ENCODE measurements at regions not wholly inside any gene's neighbourhood (a gene's known extent, or its start where the extent isn't known, plus 50 kb on each side); places are given as distances from the start of the nearest gene placed in this dataset.

DNA sequence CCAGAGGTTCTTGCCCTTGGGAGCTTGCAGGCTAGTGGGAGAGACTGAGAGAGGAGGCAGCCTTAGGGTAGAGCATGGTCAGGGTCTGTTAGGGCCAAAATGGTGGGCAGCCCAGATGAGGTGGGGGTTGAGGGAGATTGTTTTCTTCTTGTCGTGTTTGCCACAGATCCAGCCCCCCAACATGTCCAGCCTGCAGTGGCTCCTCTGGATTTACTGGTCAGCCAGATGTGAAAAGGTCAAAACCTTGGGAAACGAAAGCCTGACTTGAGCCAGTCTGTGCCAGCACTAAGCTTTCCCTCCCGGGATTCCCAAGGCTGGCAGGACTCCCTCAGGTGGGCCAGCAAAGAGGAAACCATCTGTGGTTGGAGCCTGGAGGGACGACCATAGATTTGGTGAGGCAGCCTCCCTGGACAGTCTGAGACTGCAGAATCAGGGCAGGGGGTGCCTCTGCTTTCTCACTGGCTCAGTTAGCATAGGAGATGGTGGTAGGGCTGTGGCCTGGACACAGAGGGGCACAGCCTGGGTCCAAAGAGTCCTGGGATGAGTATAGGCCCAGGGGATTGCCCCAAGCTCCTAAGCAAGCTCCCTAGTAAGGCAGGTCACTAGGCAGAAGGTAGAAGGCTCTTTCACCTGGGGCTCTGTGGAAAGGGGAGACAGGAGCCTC lies 51.2 kb upstream of the PRR23C start:
- no peaks in the 10 kb centered on the region for H3K9me3 ChIP-seq (ENCODE audit: insufficient read depth, low read length)
- H3K27me3 ChIP-seq (ENCODE audit: low read depth, low read length), result 0 out of 2 replicates have a peak, but pooled peaks cover 6% of the 10 kb centered on the region
- TF ChIP-seq, protein P1, sequence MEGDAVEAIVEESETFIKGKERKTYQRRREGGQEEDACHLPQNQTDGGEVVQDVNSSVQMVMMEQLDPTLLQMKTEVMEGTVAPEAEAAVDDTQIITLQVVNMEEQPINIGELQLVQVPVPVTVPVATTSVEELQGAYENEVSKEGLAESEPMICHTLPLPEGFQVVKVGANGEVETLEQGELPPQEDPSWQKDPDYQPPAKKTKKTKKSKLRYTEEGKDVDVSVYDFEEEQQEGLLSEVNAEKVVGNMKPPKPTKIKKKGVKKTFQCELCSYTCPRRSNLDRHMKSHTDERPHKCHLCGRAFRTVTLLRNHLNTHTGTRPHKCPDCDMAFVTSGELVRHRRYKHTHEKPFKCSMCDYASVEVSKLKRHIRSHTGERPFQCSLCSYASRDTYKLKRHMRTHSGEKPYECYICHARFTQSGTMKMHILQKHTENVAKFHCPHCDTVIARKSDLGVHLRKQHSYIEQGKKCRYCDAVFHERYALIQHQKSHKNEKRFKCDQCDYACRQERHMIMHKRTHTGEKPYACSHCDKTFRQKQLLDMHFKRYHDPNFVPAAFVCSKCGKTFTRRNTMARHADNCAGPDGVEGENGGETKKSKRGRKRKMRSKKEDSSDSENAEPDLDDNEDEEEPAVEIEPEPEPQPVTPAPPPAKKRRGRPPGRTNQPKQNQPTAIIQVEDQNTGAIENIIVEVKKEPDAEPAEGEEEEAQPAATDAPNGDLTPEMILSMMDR (IDR thresholded peaks at IDR 0.05; ENCODE audit: low read depth, low read length), result no peak
- TF ChIP-seq EZH2phosphoT487 (IDR thresholded peaks at IDR 0.05; ENCODE audit: low read depth), result no peak
- H3K9ac ChIP-seq (ENCODE audit: low read length), result no peak overlapping the region
- H3K36me3 ChIP-seq (replicated peaks; ENCODE audit: low read depth, low read length), result no peaks in the 10 kb centered on the region
- no peak overlapping the region for H3K27ac ChIP-seq (ENCODE audit: low read length)
- no peaks in the 10 kb centered on the region for H3K79me2 ChIP-seq (ENCODE audit: low read length)
- no peak overlapping the region for H3K4me2 ChIP-seq (ENCODE audit: low read length)
- no peaks in the 10 kb centered on the region for H3K4me1 ChIP-seq (ENCODE audit: low read length)
- no peak overlapping the region for H2AFZ ChIP-seq (ENCODE audit: low read depth, low read length)
- H3K4me3 ChIP-seq (ENCODE audit: low read length), result no peak overlapping the region
- H4K20me1 ChIP-seq (ENCODE audit: insufficient read depth, low read length), result no peaks in the 10 kb centered on the region

DNA sequence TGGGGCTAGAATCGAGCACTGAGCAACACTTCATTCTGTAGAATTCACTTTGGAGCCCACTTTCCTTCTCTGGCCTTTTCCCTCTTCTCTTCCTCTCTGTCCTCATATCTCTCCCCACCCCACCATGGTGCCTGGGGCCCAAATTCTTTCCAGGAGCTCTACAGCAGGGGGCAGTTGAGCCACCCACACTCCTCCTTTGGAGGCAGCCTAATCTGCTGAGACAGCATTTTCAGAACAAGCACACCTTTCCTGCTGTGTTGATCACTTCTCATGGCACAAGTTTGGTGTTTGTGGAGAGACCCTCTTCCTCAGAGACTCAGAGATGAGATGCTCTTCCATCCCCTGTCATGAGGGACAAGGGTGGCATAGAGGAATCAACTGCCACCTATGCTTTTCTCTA lies 52.0 kb upstream of the PRR23C start:
- no peaks in the 10 kb centered on the region for H3K4me1 ChIP-seq (ENCODE audit: low read length)
- no peaks in the 10 kb centered on the region for H3K9me3 ChIP-seq (ENCODE audit: insufficient read depth, low read length)
- no peaks in the 10 kb centered on the region for H3K79me2 ChIP-seq (ENCODE audit: low read length)
- H2AFZ ChIP-seq (ENCODE audit: low read depth, low read length), result no peak overlapping the region
- no peaks in the 10 kb centered on the region for H4K20me1 ChIP-seq (ENCODE audit: insufficient read depth, low read length)
- no peak overlapping the region for H3K4me2 ChIP-seq (ENCODE audit: low read length)
- no peak for TF ChIP-seq EZH2phosphoT487 (IDR thresholded peaks at IDR 0.05; ENCODE audit: low read depth)
- TF ChIP-seq, protein P1 (IDR thresholded peaks at IDR 0.05; ENCODE audit: low read depth, low read length), result no peak
- 0 out of 2 replicates have a peak, but pooled peaks cover 3% of the 10 kb centered on the region for H3K27me3 ChIP-seq (ENCODE audit: low read depth, low read length)
- H3K27ac ChIP-seq (ENCODE audit: low read length), result no peak overlapping the region
- no peaks in the 10 kb centered on the region for H3K36me3 ChIP-seq (replicated peaks; ENCODE audit: low read depth, low read length)
- H3K9ac ChIP-seq (ENCODE audit: low read length), result no peak overlapping the region
- no peak overlapping the region for H3K4me3 ChIP-seq (ENCODE audit: low read length)

DNA sequence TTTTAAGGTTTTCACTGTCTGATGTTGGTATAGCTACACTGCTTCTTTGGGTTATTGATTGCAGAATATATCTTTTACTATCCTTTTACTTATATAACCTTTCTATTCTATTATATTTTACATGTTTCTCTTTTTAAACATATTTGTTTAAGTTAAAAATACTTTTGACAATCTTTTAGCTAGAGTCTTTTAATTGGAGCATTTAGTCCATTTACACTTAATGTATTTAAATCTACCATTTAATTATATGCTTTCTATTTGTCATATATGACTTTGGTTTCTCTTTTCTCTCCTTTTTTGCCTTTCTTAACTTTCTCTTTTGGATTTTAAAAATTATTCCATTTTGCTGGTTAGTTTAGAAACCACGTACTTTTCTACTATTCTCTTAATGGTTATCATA lies 53.7 kb upstream of the PRR23C start:
- Histone ChIP-seq H3K4me1 (ENCODE audit: low read length) (no peaks in the 10 kb centered on the region), H3K4me2 (ENCODE audit: low read length) (no peak overlapping the region), H3K27ac (ENCODE audit: low read length) (no peak overlapping the region), H2AFZ (ENCODE audit: low read depth, low read length) (no peak overlapping the region), H4K20me1 (ENCODE audit: insufficient read depth, low read length) (no peaks in the 10 kb centered on the region), H3K9ac (ENCODE audit: low read length) (no peak overlapping the region), H3K27me3 (ENCODE audit: low read depth, low read length) (peaks cover 11% of the 10 kb centered on the region; the same call in 1 of the 2 replicates), H3K79me2 (ENCODE audit: low read length) (no peaks in the 10 kb centered on the region), H3K4me3 (ENCODE audit: low read length) (no peak overlapping the region), H3K9me3 (ENCODE audit: insufficient read depth, low read length) (no peaks in the 10 kb centered on the region), H3K36me3 (replicated peaks; ENCODE audit: low read depth, low read length) (no peaks in the 10 kb centered on the region)
- TF ChIP-seq, protein P1 (IDR thresholded peaks at IDR 0.05; ENCODE audit: low read depth, low read length), result no peak
- no peak for TF ChIP-seq EZH2phosphoT487 (IDR thresholded peaks at IDR 0.05; ENCODE audit: low read depth)

DNA sequence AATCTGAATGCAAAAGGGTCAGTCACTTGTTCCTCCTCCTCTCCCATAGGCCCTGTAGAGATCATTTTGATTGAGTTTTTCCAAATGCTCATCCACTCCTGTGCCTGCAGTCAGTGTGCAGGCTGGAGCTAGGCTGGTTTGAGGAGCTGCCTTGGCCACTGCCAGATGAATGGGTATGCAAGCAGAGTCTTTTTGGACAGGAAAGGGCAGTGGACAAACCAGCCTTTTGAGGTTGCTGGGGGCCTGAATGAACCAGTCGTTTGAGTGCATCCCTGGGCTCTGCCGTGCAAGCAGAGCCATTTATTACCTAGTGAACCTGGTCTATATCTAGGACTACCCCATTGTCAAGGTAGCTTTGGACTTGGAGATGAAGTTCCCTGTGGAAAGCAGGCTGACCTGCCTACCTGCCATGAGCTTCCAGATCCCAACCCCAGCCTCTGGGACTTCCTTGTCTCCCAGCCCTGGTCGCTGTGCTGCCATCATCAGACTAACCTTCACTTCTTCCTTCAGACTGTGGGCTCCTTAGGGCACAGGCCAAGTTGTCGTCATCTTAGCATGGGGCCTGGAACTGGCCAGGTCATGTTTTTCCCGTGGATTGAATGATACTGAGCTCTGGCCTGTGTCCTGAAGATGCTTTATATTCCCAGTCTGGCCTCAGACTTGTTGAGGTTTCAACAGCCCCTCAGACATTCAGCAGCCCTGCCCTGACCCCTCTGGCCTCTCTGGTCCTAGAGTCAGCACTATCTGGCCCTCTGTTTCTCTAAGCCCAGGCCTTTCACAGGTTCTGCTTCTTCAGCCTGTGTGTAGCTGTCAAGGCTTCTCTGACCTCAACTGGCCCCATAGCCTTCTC lies 55.5 kb upstream of the PRR23C start:
- H3K27me3 ChIP-seq (ENCODE audit: low read depth, low read length), result peaks cover 11% of the 10 kb centered on the region; the same call in 1 of the 2 replicates
- H4K20me1 ChIP-seq (ENCODE audit: insufficient read depth, low read length), result no peaks in the 10 kb centered on the region
- no peaks in the 10 kb centered on the region for H3K4me1 ChIP-seq (ENCODE audit: low read length)
- TF ChIP-seq, protein P1 (IDR thresholded peaks at IDR 0.05; ENCODE audit: low read depth, low read length), result no peak
- TF ChIP-seq EZH2phosphoT487 (IDR thresholded peaks at IDR 0.05; ENCODE audit: low read depth), result no peak
- H3K9ac ChIP-seq (ENCODE audit: low read length), result no peak overlapping the region
- H3K27ac ChIP-seq (ENCODE audit: low read length), result no peak overlapping the region
- H3K4me3 ChIP-seq (ENCODE audit: low read length), result no peak overlapping the region
- H3K36me3 ChIP-seq (replicated peaks; ENCODE audit: low read depth, low read length), result no peaks in the 10 kb centered on the region
- no peaks in the 10 kb centered on the region for H3K79me2 ChIP-seq (ENCODE audit: low read length)
- H3K9me3 ChIP-seq (ENCODE audit: insufficient read depth, low read length), result no peaks in the 10 kb centered on the region
- no peak overlapping the region for H2AFZ ChIP-seq (ENCODE audit: low read depth, low read length)
- no peak overlapping the region for H3K4me2 ChIP-seq (ENCODE audit: low read length)

Measured in OCI-LY3 (cell line).